Sigmoid colon (tissue), 6 donors: ENCODE measurements at regions not wholly inside any gene's neighbourhood (a gene's known extent, or its start where the extent isn't known, plus 50 kb on each side); places are given as distances from the start of the nearest gene placed in this dataset.

Experiments used
- DNase-seq: peaks from one replicate; pipeline ENCODE4 v3.0.0-alpha.2; 2019
- H3K27ac ChIP-seq, 4 donors: fragments of 200-600 bp; sonication (generic); one replicate each; pipeline ENCODE4 v1.5.1; 2016 to 2019; ENCODE audit warnings: mild to moderate bottlenecking in 1 of 4
- H3K27me3 ChIP-seq, 3 donors: fragments of 200-600 bp; sonication (generic); one replicate each; pipeline ENCODE4 v1.5.1; 2019; ENCODE audit warnings: mild to moderate bottlenecking in 1 of 3
- H3K36me3 ChIP-seq, 4 donors: fragments of 200-600 bp; sonication (generic); one replicate each; pipeline ENCODE4 v1.5.1; 2016 to 2019
- H3K4me1 ChIP-seq, 4 donors: fragments of 200-600 bp; sonication (generic); one replicate each; pipeline ENCODE4 v1.5.1; 2017 to 2019
- H3K4me3 ChIP-seq, 4 donors: fragments of 200-600 bp; sonication (generic); one replicate each; pipeline ENCODE4 v1.5.1; 2017 to 2019; ENCODE audit warnings: mild to moderate bottlenecking in 2 of 4, moderate library complexity in 1 of 4
- H3K9me3 ChIP-seq, 4 donors: fragments of 200-600 bp in 3 of 4; sonication (generic) in 3 of 4; one replicate each; pipeline versions ENCODE4 v1.5.1 to v1.6.1; 2013 to 2019
- EP300 ChIP-seq, 4 donors: sonication (generic); formaldehyde crosslinking; IDR thresholded peaks; one replicate each; pipeline ENCODE4 v1.6.1; 2017; ENCODE audit warnings: antibody characterized with exemption in 4 of 4
- POLR2A ChIP-seq, 2 donors: fragments of 450-650 bp; IDR thresholded peaks; one replicate each; pipeline ENCODE4 v1.6.1; 2016; ENCODE audit warnings: antibody characterized with exemption in 2 of 2, mild to moderate bottlenecking in 2 of 2, moderate library complexity in 2 of 2
- POLR2AphosphoS5 ChIP-seq, 4 donors: sonication (generic); formaldehyde crosslinking; IDR thresholded peaks; one replicate each; pipeline ENCODE4 v1.6.1; 2017; ENCODE audit warnings: antibody characterized with exemption in 4 of 4
- WGBS, 2 donors: extraction: QIAGEN DNeasy Blood & Tissue Kit; methylation state at CpG; one replicate each; pipeline ENCODE4 v1.1.7; 2013; 5-methylcytosine and 5-hydroxymethylcytosine counted together
- intact Hi-C: fragments of 100-400 bp; cut with DNase I; formaldehyde crosslinking; loops from one replicate; pipeline ENCODE4 v1.15.1; 2023
- TF ChIP-seq, protein P1 (sequence below), 4 experiments: fragments of 450-650 bp in 3 of 4; fragments of 200-600 bp in 1 of 4; IDR thresholded peaks; one replicate each; pipeline ENCODE4 v1.5.1; 2016 to 2019; ENCODE audit warnings: antibody characterized with exemption in 4 of 4, mild to moderate bottlenecking in 3 of 4, moderate library complexity in 2 of 4
- donor health status: healthy with polysubstance abuse.
- donor health status: healthy.

DNA sequence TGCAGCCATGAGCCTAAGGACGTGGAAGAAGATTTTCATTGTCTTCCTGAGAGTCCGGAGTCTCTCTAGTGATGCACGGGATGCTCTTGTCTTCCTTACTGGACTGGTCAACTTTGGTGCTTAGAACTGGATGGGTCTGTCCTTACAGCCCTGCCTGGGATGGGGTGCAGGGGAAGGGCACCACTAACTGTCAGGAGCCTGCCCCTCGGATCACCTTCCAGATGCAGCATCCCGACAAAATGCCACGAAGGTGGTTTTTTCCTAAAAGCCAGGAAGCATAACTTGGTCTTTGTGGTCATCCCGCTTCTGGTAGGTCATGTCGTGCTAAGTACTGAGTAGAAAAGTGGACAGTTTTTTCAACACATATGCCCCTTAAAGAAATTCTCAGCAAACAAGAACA is 207.4 kb upstream of the TWIST2 start:
- Histone ChIP-seq H3K4me3 (no peak overlapping the region), H3K36me3 (no peaks in the 10 kb centered on the region), H3K9me3 (no peaks in the 10 kb centered on the region), H3K27ac (no peak overlapping the region), H3K4me1 (peaks cover 0 to 34% (median 29%) of the 10 kb centered on the region in 4 donors), H3K27me3 (no peaks in the 10 kb centered on the region)
- TF ChIP-seq EP300 (IDR thresholded peaks at IDR 0.05) (no peak), POLR2AphosphoS5 (IDR thresholded peaks at IDR 0.05) (no peak), POLR2A (IDR thresholded peaks at IDR 0.05) (no peak)
- TF ChIP-seq, protein P1, sequence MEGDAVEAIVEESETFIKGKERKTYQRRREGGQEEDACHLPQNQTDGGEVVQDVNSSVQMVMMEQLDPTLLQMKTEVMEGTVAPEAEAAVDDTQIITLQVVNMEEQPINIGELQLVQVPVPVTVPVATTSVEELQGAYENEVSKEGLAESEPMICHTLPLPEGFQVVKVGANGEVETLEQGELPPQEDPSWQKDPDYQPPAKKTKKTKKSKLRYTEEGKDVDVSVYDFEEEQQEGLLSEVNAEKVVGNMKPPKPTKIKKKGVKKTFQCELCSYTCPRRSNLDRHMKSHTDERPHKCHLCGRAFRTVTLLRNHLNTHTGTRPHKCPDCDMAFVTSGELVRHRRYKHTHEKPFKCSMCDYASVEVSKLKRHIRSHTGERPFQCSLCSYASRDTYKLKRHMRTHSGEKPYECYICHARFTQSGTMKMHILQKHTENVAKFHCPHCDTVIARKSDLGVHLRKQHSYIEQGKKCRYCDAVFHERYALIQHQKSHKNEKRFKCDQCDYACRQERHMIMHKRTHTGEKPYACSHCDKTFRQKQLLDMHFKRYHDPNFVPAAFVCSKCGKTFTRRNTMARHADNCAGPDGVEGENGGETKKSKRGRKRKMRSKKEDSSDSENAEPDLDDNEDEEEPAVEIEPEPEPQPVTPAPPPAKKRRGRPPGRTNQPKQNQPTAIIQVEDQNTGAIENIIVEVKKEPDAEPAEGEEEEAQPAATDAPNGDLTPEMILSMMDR (IDR thresholded peaks at IDR 0.05) = no peak
- intact Hi-C loops = loop anchor here (5.0 kb wide), 1 partner anchor 72 kb away; no protein-coding TSS in a partner anchor
- WGBS, 2 donors = 65 to 86% methylated on average over 8 of the region's 8 CpGs
- DNase-seq = no peak

DNA sequence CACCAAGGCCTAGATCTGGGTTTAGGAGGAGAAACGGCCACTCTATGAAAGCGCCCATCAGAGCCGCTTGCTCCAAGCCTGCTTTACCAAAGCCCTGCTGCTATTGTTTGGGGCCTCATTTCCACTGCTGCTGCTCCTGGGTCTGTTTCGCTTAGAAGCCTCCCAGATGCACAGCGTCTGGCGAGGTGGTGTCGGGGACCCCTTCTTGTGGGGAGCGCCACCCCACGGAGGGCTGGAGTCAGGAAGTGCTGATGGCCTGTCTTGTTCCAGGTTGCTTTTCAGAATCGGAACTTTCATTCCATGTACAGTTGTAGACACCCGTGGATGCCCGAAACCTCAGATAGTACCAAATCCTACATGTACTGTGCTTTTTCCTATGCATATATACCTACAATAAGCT is 204.9 kb upstream of the TWIST2 start:
- intact Hi-C loops = loop anchor here (5.0 kb wide), 1 partner anchor 69 kb away; no protein-coding TSS in a partner anchor
- H3K4me3 ChIP-seq = no peak overlapping the region
- H3K27me3 ChIP-seq = no peaks in the 10 kb centered on the region
- H3K9me3 ChIP-seq = no peaks in the 10 kb centered on the region
- no peak overlapping the region for H3K27ac ChIP-seq
- 89 to 96% methylated on average over 12 of the region's 12 CpGs for WGBS, 2 donors
- no peak for DNase-seq
- H3K4me1 ChIP-seq = peaks cover 0 to 35% (median 30%) of the 10 kb centered on the region in 4 donors
- no peaks in the 10 kb centered on the region for H3K36me3 ChIP-seq
- no peak for TF ChIP-seq EP300 (IDR thresholded peaks at IDR 0.05)
- TF ChIP-seq, protein P1 (IDR thresholded peaks at IDR 0.05) = no peak
- TF ChIP-seq POLR2A (IDR thresholded peaks at IDR 0.05) = no peak
- TF ChIP-seq POLR2AphosphoS5 (IDR thresholded peaks at IDR 0.05) = no peak

DNA sequence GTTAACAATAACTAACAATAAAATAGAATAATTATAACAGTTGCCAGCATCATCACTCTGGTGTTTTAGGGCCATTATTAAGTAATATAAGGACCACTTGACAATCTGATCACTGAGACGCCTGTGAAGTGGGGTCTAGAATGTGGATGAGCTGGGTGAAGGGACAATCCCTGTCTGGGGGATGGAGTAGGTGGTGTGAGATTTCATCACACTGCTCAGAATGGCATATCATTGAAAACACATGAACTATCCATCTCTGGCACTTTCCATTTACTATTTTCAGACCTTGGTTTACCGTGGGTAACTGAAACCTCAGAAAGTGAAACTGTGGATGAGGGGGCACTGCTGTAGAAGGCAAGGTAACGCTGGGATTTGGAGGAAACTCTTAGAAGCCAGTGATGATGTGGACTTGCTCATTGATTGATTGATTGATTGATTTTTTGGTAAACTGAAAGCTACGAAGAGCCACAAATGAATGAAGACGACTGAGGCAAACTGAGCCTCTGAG is 204.4 kb upstream of the TWIST2 start:
- Histone ChIP-seq H3K36me3 (no peaks in the 10 kb centered on the region), H3K4me3 (no peak overlapping the region), H3K9me3 (no peaks in the 10 kb centered on the region), H3K27me3 (no peaks in the 10 kb centered on the region), H3K27ac (peak overlapping the region; percentile 72 to 90 (median 83)), H3K4me1 (peaks cover 0 to 35% (median 30%) of the 10 kb centered on the region in 4 donors)
- no peak for DNase-seq
- TF ChIP-seq POLR2A (IDR thresholded peaks at IDR 0.05) (no peak), POLR2AphosphoS5 (IDR thresholded peaks at IDR 0.05) (no peak), EP300 (IDR thresholded peaks at IDR 0.05) (no peak)
- TF ChIP-seq, protein P1 (IDR thresholded peaks at IDR 0.05) = no peak
- WGBS, 2 donors = 76 to 89% methylated on average over 5 of the region's 5 CpGs
- intact Hi-C loops = loop anchor here (5.0 kb wide), 1 partner anchor 69 kb away; no protein-coding TSS in a partner anchor

DNA sequence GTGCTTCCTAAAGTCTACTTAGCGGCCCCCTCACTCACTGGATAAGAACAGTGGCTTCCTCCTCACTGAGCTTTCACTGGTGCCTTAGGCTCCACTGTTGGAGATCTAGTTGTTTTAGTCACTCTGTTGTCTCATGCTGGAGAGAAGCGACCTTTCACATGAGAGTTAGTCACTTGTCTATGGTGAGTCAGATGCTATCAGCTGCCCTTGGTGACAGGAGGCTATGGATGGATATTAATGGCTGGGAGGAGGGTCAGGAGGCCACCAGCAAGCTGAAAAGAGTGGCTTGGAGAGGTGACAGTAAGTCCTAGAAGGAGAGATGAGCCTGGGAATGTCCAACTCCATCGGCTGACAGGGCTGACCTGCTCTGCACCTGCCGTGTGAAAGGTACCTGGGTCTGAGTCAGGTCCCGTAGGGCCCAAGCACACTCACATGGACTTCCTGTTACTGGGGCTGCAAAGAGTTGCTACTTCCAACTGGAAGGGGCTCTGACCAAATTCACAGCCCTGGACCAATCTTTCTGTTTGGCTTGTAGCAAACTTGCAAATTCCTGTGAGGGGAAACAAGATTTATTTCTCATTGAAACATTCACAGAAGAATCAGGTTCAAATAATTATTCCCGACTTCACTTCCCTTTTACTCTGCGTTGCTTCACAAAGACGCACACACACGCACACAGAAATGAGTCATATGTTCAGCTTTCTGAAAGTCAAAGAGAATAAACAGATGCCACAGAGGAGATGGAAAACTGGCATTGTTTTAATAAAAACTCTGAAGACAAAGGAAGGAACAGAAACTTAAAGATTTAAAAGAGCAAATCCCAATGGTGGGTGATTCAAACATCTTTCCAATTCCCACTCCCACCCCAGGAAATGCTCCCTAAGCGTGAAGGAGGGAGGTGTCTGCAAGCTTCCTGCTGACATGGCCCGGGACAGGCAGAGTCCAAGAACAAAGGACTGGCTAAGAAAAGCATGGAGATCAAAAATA is 203.5 kb upstream of the TWIST2 start:
- no peak for DNase-seq
- Histone ChIP-seq H3K27ac (peak overlapping the region; percentile 72 to 90 (median 83)), H3K36me3 (no peaks in the 10 kb centered on the region), H3K9me3 (no peaks in the 10 kb centered on the region), H3K27me3 (no peaks in the 10 kb centered on the region), H3K4me1 (peaks cover 0 to 35% (median 30%) of the 10 kb centered on the region in 4 donors), H3K4me3 (no peak overlapping the region)
- TF ChIP-seq POLR2AphosphoS5 (IDR thresholded peaks at IDR 0.05) = peak; percentile 86 to 93 (median 90)
- TF ChIP-seq, protein P1 (IDR thresholded peaks at IDR 0.05) = no peak
- TF ChIP-seq POLR2A (IDR thresholded peaks at IDR 0.05) = no peak
- peak; percentile 53 to 92 (median 82) for TF ChIP-seq EP300 (IDR thresholded peaks at IDR 0.05)
- intact Hi-C loops = loop anchor here (1.0 to 5.0 kb wide), 3 partner anchors 42 to 83 kb away; no protein-coding TSS in a partner anchor
- WGBS, 2 donors = 57 to 69% methylated on average over 11 of the region's 11 CpGs
